ENCODE measurements at regions not wholly inside any gene's neighbourhood (a gene's known extent, or its start where the extent isn't known, plus 50 kb on each side); places are given as distances from the start of the nearest gene placed in this dataset.

GRCh38 chr7:118836933-118837332 lies 612.4 kb downstream of the ANKRD7 start (continued):
- TF ChIP-seq KDM1A (IDR thresholded peaks at IDR 0.05; ENCODE audit: borderline replicate concordance) = no peak
- TF ChIP-seq CEBPZ (IDR thresholded peaks at IDR 0.05; ENCODE audit: low read depth, low read length) = no peak

GRCh38 chr7:118839515-118839914 lies 615.0 kb downstream of the ANKRD7 start:
- no peaks in the 10 kb centered on the region for H4K20me1 ChIP-seq (ENCODE audit: control insufficient read depth, insufficient read depth)
- ChIA-PET POLR2A (no interaction called here), SMC1A (ENCODE audit: uncharacterized antibody, unreplicated experiment) (no interaction called here), RAD21 (ENCODE audit: unreplicated experiment) (no interaction called here), CTCF (no interaction called here)
- H3K9me3 ChIP-seq (replicated peaks; ENCODE audit: control insufficient read depth, insufficient read depth, low read length) = no peaks in the 10 kb centered on the region
- ATAC-seq (no peak), DNase-seq (ENCODE audit: low read depth, low spot score) (no peak), FAIRE-seq (no peak)
- no peak overlapping the region for H3K27ac ChIP-seq (ENCODE audit: control insufficient read depth, insufficient read depth)
- H3K27me3 ChIP-seq (replicated peaks in 1 of 2; ENCODE audit: control insufficient read depth in 2 of 2, insufficient read depth in 2 of 2, low read length in 1 of 2) = no peaks in the 10 kb centered on the region
- 8% methylated on average over 4 of the region's 4 CpGs for WGBS (ENCODE audit: insufficient coverage, insufficient replicate concordance, low lambda C conversion rate, missing lambda C conversion rate)
- H2AFZ ChIP-seq (ENCODE audit: control insufficient read depth, low read depth, low read length) = no peak overlapping the region
- no peaks in the 10 kb centered on the region for H3K4me1 ChIP-seq (ENCODE audit: control insufficient read depth, insufficient read depth, low read length)
- no peaks in the 10 kb centered on the region for H3K79me2 ChIP-seq (ENCODE audit: control insufficient read depth, insufficient read depth, low read length)
- no peak overlapping the region for H3K4me2 ChIP-seq (ENCODE audit: control insufficient read depth, insufficient read depth)
- no TSS peak for BruUV-seq (replicated peaks)
- H3K36me3 ChIP-seq (ENCODE audit: control insufficient read depth in 2 of 2, insufficient read depth in 2 of 2, low read length in 1 of 2) = no peaks in the 10 kb centered on the region
- no peak for TF ChIP-seq TAF1 (IDR thresholded peaks at IDR 0.05; ENCODE audit: borderline replicate concordance, low read depth, low read length)
- no peak for TF ChIP-seq RFX5 (IDR thresholded peaks at IDR 0.05; ENCODE audit: low read depth, low read length)
- TF ChIP-seq BACH1 (IDR thresholded peaks at IDR 0.05; ENCODE audit: borderline replicate concordance) = no peak
- no peak for TF ChIP-seq ZNF622 (IDR thresholded peaks at IDR 0.05)
- TF ChIP-seq POLR2AphosphoS5 (IDR thresholded peaks at IDR 0.05; ENCODE audit: low read length) = no peak
- no peak for TF ChIP-seq RAD21 (IDR thresholded peaks at IDR 0.05; ENCODE audit: insufficient read depth, low read depth, low read length)
- no peak overlapping the region for H3K9ac ChIP-seq (ENCODE audit: control insufficient read depth, insufficient read depth, low read length)
- no peak overlapping the region for H3K4me3 ChIP-seq
- in situ Hi-C loops (cut with MboI) = no loop called here
- intact Hi-C loops (cut with micrococcal nuclease; ENCODE audit: unreplicated experiment) = no loop called here
